ENCODE measurements at regions not wholly inside any gene's neighbourhood (a gene's known extent, or its start where the extent isn't known, plus 50 kb on each side); places are given as distances from the start of the nearest gene placed in this dataset.

DNA sequence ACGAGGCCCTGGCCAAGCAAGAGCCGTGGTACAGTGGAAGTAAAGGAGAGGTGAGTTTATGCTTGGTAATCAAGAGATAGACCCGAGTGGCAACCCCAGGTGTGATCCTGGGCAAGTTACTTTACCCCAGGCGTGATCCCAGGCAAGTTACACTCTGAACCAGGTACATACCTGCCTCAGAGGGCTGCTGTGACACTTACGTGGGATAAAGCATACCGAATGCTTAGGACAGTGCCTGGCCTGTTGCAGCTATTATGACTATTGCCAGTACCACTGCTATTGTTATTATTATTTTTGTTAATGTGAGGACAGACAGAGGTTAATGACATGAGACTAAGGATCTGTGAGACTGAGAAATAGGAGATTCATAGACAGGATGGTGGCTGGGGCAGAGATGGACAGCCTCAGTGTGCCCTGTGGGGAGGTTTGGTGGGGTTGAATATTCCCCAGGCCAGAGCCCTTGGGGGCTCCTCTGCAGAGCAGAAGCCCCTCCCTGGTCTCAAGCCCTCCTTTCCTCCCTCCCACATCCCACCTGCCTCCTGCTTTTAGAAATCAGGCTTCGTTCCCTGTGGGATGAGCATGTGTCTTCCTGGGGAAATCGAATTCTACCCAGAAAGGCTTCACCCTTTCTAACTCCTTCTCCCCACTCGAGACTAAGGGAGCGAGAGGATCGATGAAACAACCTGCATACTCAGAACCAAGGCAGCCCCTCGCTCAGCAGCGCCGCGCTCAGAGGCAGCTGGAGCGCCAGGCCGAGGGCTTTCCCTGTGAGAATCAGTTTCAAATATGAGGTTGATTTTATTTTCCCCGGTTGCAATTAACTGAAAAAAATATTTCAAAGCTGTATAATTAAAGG lies 62.0 kb upstream of the SIX3 start:
- no peak for DNase-seq (ENCODE audit: low read depth)

DNA sequence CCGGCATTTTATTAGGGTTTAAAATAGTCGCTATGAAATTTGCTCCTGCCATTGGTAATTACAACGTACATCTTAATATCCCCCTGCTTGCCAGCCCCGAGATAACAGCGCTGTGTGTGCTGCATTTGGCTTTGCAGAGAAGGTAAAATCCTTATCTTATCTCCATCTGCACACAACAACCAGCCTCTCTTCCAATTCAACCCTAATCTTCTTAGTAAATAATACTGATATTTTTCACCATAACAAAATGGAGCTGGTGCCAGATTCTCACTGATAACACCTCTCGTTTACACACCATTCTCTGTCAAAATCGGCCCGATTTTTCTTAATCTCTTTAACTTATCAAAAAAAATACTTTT lies 61.4 kb upstream of the SIX3 start:
- DNase-seq (ENCODE audit: low read depth): no peak

DNA sequence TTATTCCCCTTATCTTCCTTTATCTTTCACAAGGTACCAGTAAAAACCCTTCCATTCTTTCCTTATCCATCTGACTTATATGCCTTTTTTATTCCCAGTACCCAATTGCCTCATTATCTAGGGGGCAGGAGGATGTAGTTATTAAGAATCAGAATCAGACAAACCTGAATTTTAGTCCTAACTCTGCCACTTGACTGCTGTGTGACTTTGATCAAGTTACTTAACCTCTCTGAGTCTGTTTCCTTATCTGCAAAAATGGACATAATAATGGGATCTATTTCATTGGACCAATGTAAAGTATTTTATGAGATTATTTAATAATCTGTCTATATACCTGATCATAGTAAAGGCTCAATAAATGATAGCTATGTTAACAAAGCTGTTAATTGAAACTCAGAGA lies 59.6 kb upstream of the SIX3 start:
- no peak for DNase-seq (ENCODE audit: low read depth)

DNA sequence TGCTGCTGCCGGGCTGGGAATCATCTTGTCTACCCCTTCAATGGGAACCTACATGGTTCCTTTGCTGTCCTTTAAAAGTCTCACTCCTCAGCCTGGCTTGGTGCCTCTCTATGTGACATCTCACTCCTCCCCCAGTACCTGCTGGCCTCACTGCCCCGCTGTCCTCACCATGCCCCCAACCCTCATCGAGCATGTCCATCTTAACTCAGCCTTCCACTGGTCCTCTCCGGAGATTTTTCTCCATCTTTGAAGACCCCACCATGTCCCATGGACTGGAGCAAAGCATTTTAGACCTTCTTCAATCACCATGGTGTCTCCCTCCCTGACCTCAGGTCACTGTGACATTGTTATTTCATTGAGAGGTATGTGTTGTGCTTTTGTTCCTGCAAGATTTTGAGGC lies 58.1 kb upstream of the SIX3 start:
- no peak for DNase-seq (ENCODE audit: low read depth)

DNA sequence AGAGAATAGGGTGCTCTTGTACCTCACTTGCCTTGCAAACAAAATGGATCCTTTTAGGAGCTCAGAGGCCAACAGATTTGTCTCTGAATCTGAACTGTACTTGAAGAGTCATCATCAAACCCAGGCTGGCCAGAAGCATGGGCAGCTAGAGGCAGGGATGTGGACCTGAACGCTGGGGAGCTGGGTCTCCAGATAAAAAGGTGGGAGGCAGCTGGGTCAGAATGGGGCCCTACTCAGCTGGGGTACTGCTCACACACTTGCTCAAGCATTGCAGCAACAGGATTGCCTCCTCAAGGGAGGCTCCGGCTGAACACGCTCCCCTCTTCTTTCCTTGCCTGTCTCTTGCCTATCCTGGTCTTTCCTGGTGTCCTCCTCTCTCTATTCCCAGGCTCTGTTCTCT lies 57.3 kb upstream of the SIX3 start:
- DNase-seq (ENCODE audit: low read depth): no peak

DNA sequence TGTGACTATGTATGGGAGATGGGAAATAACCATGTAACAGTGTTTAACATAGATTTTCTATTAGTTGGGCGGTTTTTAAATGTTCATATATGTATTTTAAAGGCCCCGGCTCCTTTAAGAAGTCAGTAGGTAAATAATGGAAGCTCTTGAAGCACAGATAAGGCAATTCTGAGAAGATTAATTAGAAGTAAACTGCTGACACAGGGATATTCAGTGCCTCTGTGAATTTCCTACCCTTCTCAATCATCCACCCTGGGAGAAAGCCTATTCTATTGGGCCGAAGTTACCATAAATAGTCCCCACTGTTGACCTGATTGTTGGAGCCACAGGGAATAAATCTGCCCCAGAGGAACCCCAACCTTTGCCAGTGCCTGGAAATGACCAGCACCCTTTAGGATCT lies 56.8 kb upstream of the SIX3 start:
- no peak for DNase-seq (ENCODE audit: low read depth)

DNA sequence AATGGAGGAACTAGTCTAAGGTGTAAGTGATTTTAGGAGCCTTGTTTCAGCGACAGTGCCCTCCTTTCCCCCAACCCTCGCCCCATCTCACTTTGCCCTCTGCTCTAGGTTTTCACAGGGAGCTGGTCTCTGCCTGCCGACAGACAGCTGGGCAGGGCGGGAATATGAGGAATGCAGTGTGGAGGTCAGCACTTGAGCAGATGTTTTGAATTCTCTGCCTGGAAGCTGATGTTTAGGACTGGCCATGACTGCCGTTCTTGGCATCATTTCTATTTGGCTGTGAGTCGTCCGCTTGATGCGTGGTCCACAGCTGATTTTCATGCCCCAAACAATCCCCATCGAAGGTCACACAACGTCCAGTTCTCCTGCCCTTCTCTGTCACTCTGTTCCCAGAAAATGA lies 55.1 kb upstream of the SIX3 start:
- no peak for DNase-seq (ENCODE audit: low read depth)

DNA sequence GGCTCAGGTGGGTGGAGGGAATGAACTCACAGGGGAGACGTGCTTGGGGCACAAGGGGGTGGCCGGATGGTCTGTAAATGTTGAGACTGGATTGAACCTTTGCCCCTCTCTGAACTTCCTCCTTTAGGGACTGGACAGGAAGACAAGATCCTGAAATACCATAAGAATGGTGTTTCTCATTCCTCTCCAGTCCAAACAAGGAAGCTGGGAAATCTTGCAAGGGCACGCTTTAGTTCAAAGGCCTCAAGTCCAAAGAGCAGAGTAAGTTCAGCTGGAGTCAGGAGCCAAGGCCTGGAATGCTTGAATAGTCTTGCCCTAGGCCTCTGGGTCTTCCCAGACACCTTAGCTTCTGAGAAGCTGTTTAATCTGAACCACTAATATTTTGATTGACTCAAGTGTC lies 52.4 kb upstream of the SIX3 start:
- DNase-seq (ENCODE audit: low read depth): no peak
